GM12872 (cell line): ENCODE measurements at regions not wholly inside any gene's neighbourhood (a gene's known extent, or its start where the extent isn't known, plus 50 kb on each side); places are given as distances from the start of the nearest gene placed in this dataset.

Experiments
- TF ChIP-seq, protein P1 (sequence below): IDR thresholded peaks from 3 replicates; pipeline ENCODE4 v1.5.1; 2011; ENCODE audit warnings: low read depth, mild to moderate bottlenecking, low read length, moderate library complexity; ENCODE audit not compliant: insufficient read depth

DNA sequence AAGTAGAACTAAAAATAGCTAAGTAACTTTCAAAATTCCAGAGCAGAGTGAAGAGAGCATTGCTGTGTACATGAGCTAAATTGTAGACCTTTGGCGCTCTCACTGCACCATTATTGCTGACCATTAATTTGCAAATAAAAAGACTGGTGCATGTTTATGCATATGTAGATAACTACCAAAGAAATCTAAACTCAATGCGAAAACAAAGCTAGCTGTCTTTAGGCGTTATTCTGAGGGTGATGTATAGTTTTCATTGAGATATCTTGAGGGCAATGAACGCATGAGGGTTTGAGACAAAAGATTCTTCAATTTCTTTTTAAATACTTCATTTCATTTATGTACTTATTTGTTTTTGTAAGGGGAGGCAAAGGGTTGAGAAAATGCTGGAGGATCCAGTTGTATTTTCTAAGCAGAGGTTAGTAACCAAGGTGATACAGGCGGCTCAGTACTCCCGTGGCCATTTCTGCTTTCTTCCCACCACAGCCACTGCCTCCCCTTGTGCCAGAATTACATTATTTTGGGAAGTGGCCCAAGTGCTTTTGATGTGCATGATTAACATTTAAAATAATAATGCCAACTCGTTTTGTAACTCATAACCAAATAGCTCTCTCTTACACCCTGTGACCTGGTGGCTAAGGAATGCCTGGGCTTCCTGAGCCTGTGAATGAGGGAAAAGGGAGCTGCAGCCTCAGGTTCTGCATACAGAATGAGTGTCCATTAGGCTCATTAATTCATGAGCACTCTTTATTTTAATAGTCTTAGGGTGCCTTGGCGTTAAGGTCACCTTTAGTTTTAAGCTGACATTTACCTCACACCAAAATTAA, 797.8 kb upstream of the GYPC start:
- TF ChIP-seq, protein P1, sequence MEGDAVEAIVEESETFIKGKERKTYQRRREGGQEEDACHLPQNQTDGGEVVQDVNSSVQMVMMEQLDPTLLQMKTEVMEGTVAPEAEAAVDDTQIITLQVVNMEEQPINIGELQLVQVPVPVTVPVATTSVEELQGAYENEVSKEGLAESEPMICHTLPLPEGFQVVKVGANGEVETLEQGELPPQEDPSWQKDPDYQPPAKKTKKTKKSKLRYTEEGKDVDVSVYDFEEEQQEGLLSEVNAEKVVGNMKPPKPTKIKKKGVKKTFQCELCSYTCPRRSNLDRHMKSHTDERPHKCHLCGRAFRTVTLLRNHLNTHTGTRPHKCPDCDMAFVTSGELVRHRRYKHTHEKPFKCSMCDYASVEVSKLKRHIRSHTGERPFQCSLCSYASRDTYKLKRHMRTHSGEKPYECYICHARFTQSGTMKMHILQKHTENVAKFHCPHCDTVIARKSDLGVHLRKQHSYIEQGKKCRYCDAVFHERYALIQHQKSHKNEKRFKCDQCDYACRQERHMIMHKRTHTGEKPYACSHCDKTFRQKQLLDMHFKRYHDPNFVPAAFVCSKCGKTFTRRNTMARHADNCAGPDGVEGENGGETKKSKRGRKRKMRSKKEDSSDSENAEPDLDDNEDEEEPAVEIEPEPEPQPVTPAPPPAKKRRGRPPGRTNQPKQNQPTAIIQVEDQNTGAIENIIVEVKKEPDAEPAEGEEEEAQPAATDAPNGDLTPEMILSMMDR = no peak

- TF ChIP-seq, protein P1 = no peak
These were observed 794.5 kb upstream of the GYPC start for GRCh38 chr2:125861461-125861860.

- TF ChIP-seq, protein P1 = no peak
These were observed 788.0 kb upstream of the GYPC start for GRCh38 chr2:125867908-125868307.

- TF ChIP-seq, protein P1 = no peak
These were observed 785.7 kb upstream of the GYPC start for GRCh38 chr2:125870264-125870663.

GRCh38 chr2:125870746-125871145, 785.2 kb upstream of the GYPC start:
- TF ChIP-seq, protein P1 = no peak

GRCh38 chr2:125874564-125874963, 781.4 kb upstream of the GYPC start:
- TF ChIP-seq, protein P1 = no peak

GRCh38 chr2:125885340-125885739, 770.6 kb upstream of the GYPC start:
- TF ChIP-seq, protein P1 = no peak
